Stimulated activated CD4-positive, alpha-beta T cell treated with anti-CD3 and anti-CD28 coated beads, Interleukin-2, amount 100 ng/mL, for 48 hours (primary cell): ENCODE measurements at regions not wholly inside any gene's neighbourhood (a gene's known extent, or its start where the extent isn't known, plus 50 kb on each side); places are given as distances from the start of the nearest gene placed in this dataset.
"Not testable (repeated sequence)": the region's sequence is repeated elsewhere in the genome, so short reads cannot be mapped to it uniquely, and the experiment has no call there.

Experiments
- DNase-seq, 2 donors: peaks; one replicate each; pipeline ENCODE4 v3.0.0-alpha.2; 2020

GRCh38 chr14:54010981-54011380 is 54.4 kb upstream of the BMP4 start:
- no peak for DNase-seq

GRCh38 chr14:54023027-54023426 is 66.4 kb upstream of the BMP4 start:
- DNase-seq = no peak

GRCh38 chr14:54025661-54026060 is 69.0 kb upstream of the BMP4 start:
- no peak for DNase-seq

- DNase-seq = no peak
Observed at GRCh38 chr14:54026671-54027070, 70.0 kb upstream of the BMP4 start.

- not testable (repeated sequence) for DNase-seq
Observed at GRCh38 chr14:54030996-54031395, 74.4 kb upstream of the BMP4 start.

GRCh38 chr14:54033285-54033684 is 76.7 kb upstream of the BMP4 start:
- DNase-seq = not testable (repeated sequence)

GRCh38 chr14:54038724-54039123 is 82.1 kb upstream of the BMP4 start:
- no peak for DNase-seq

- no peak for DNase-seq
Observed at GRCh38 chr14:54039311-54039710, 82.7 kb upstream of the BMP4 start.

- no peak for DNase-seq
Observed at GRCh38 chr14:54040846-54041245, 84.2 kb upstream of the BMP4 start.

GRCh38 chr14:54046250-54046649 is 89.6 kb upstream of the BMP4 start:
- DNase-seq = no peak

GRCh38 chr14:54047645-54048308 is 91.2 kb upstream of the BMP4 start:
- DNase-seq = no peak

- DNase-seq = no peak
Observed at GRCh38 chr14:54048311-54048710, 91.7 kb upstream of the BMP4 start.

- DNase-seq = no peak
Observed at GRCh38 chr14:54048736-54049135, 92.1 kb upstream of the BMP4 start.

- DNase-seq = no peak
Observed at GRCh38 chr14:54050759-54051158, 94.1 kb upstream of the BMP4 start.

- no peak for DNase-seq
Observed at GRCh38 chr14:54052696-54053385, 96.2 kb upstream of the BMP4 start.

GRCh38 chr14:54053386-54053745 is 96.7 kb upstream of the BMP4 start:
- DNase-seq = no peak

- no peak for DNase-seq
Observed at GRCh38 chr14:54058505-54058904, 101.9 kb upstream of the BMP4 start.

- DNase-seq = no peak
Observed at GRCh38 chr14:54083549-54084239, 127.1 kb upstream of the BMP4 start.

GRCh38 chr14:54085232-54085761 is 128.7 kb upstream of the BMP4 start:
- no peak for DNase-seq

- DNase-seq = no peak
Observed at GRCh38 chr14:54085841-54086240, 129.2 kb upstream of the BMP4 start.

GRCh38 chr14:54086767-54087166 is 130.1 kb upstream of the BMP4 start:
- no peak for DNase-seq

- DNase-seq = no peak
Observed at GRCh38 chr14:54087376-54087775, 130.8 kb upstream of the BMP4 start.

GRCh38 chr14:54088271-54088670 is 131.6 kb upstream of the BMP4 start:
- DNase-seq = no peak

- no peak for DNase-seq
Observed at GRCh38 chr14:54090274-54090673, 133.6 kb upstream of the BMP4 start.
